ENCODE measurements at regions not wholly inside any gene's neighbourhood (a gene's known extent, or its start where the extent isn't known, plus 50 kb on each side); places are given as distances from the start of the nearest gene placed in this dataset.
"Not testable (repeated sequence)": the region's sequence is repeated elsewhere in the genome, so short reads cannot be mapped to it uniquely, and the experiment has no call there.

DNA sequence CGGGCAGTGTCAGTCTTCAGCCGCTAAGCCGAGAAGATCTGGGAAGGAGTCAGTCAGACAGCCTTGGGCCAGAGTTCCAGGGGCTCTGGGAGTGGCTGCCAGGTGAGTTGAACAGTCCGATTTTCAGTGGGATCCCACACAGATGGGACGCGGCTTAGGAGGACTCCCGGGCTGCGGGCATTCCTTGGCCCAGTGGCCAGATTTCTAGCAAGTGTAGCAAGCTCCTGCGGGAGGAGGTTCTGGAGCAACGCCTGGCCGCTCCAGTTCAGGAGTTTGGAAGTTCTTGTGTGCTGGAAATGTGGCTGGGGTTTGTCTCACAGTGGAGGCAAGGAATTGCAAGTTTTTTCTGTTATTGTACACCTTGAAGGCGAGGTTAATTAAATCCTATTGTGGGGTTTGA is 414.0 kb upstream of the EPHA7 start:
- TF ChIP-seq CTCF (IDR thresholded peaks at IDR 0.05); RFX5 (IDR thresholded peaks at IDR 0.05; ENCODE audit: low read length); RAD21 (IDR thresholded peaks at IDR 0.05; ENCODE audit: low read length); SIN3A (IDR thresholded peaks at IDR 0.05; ENCODE audit: borderline replicate concordance, low read depth, low read length); MXI1 (IDR thresholded peaks at IDR 0.05; ENCODE audit: low read depth, low read length); TCF12 (IDR thresholded peaks at IDR 0.05); PBX3 (IDR thresholded peaks at IDR 0.05); POLR2AphosphoS5 (IDR thresholded peaks at IDR 0.05; ENCODE audit: low read depth, low read length); RCOR1 (IDR thresholded peaks at IDR 0.05; ENCODE audit: low read length); USF1 (IDR thresholded peaks at IDR 0.05; ENCODE audit: borderline replicate concordance, low read depth): not testable (repeated sequence)
- TF ChIP-seq, protein P1, sequence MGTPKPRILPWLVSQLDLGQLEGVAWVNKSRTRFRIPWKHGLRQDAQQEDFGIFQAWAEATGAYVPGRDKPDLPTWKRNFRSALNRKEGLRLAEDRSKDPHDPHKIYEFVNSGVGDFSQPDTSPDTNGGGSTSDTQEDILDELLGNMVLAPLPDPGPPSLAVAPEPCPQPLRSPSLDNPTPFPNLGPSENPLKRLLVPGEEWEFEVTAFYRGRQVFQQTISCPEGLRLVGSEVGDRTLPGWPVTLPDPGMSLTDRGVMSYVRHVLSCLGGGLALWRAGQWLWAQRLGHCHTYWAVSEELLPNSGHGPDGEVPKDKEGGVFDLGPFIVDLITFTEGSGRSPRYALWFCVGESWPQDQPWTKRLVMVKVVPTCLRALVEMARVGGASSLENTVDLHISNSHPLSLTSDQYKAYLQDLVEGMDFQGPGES (IDR thresholded peaks at IDR 0.05; ENCODE audit: low read depth, low read length), result not testable (repeated sequence)
- TF ChIP-seq, protein P2, sequence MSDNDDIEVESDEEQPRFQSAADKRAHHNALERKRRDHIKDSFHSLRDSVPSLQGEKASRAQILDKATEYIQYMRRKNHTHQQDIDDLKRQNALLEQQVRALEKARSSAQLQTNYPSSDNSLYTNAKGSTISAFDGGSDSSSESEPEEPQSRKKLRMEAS (IDR thresholded peaks at IDR 0.05; ENCODE audit: low read depth), result not testable (repeated sequence)
- TF ChIP-seq, protein P3, sequence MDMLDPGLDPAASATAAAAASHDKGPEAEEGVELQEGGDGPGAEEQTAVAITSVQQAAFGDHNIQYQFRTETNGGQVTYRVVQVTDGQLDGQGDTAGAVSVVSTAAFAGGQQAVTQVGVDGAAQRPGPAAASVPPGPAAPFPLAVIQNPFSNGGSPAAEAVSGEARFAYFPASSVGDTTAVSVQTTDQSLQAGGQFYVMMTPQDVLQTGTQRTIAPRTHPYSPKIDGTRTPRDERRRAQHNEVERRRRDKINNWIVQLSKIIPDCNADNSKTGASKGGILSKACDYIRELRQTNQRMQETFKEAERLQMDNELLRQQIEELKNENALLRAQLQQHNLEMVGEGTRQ (IDR thresholded peaks at IDR 0.05; ENCODE audit: borderline replicate concordance, low read depth, low read length), result not testable (repeated sequence)

All from SK-N-SH (cell line).